ENCODE measurements at regions not wholly inside any gene's neighbourhood (a gene's known extent, or its start where the extent isn't known, plus 50 kb on each side); places are given as distances from the start of the nearest gene placed in this dataset.

GRCh38 chr2:81692566-81692965 is 1388.0 kb upstream of the LRRTM1 start:
- DNase-seq (ENCODE audit: low spot score), result no peak

- no peak for DNase-seq (ENCODE audit: low spot score)
These were observed 1371.1 kb upstream of the LRRTM1 start for GRCh38 chr2:81675641-81676040.

- DNase-seq (ENCODE audit: low spot score), result no peak
These were observed 1368.4 kb upstream of the LRRTM1 start for GRCh38 chr2:81672923-81673322.

GRCh38 chr2:81672516-81672915 is 1368.0 kb upstream of the LRRTM1 start:
- DNase-seq (ENCODE audit: low spot score), result no peak

GRCh38 chr2:81670885-81671284 is 1366.3 kb upstream of the LRRTM1 start:
- no peak for DNase-seq (ENCODE audit: low spot score)

GRCh38 chr2:81661081-81661480 is 1356.5 kb upstream of the LRRTM1 start:
- no peak for DNase-seq (ENCODE audit: low spot score)

- no peak for DNase-seq (ENCODE audit: low spot score)
These were observed 1353.7 kb upstream of the LRRTM1 start for GRCh38 chr2:81658227-81658626.

GRCh38 chr2:81650048-81650971 is 1345.8 kb upstream of the LRRTM1 start:
- no peak for DNase-seq (ENCODE audit: low spot score)

- DNase-seq (ENCODE audit: low spot score), result no peak
These were observed 1344.3 kb upstream of the LRRTM1 start for GRCh38 chr2:81648806-81649205.

- DNase-seq (ENCODE audit: low spot score), result no peak
These were observed 1343.8 kb upstream of the LRRTM1 start for GRCh38 chr2:81648370-81648769.

- no peak for DNase-seq (ENCODE audit: low spot score)
These were observed 1343.2 kb upstream of the LRRTM1 start for GRCh38 chr2:81647715-81648230.

- no peak for DNase-seq (ENCODE audit: low spot score)
These were observed 1341.3 kb upstream of the LRRTM1 start for GRCh38 chr2:81645745-81646301.

- no peak for DNase-seq (ENCODE audit: low spot score)
These were observed 1339.6 kb upstream of the LRRTM1 start for GRCh38 chr2:81644189-81644588.

GRCh38 chr2:81624825-81625224 is 1320.3 kb upstream of the LRRTM1 start:
- DNase-seq (ENCODE audit: low spot score), result no peak

- DNase-seq (ENCODE audit: low spot score), result no peak
These were observed 1295.5 kb upstream of the LRRTM1 start for GRCh38 chr2:81600088-81600487.

GRCh38 chr2:81598453-81598852 is 1293.9 kb upstream of the LRRTM1 start:
- DNase-seq (ENCODE audit: low spot score), result no peak

GRCh38 chr2:81589406-81589805 is 1284.9 kb upstream of the LRRTM1 start:
- DNase-seq (ENCODE audit: low spot score), result no peak

- no peak for DNase-seq (ENCODE audit: low spot score)
These were observed 1279.0 kb upstream of the LRRTM1 start for GRCh38 chr2:81583311-81584108.

- DNase-seq (ENCODE audit: low spot score), result no peak
These were observed 1272.2 kb upstream of the LRRTM1 start for GRCh38 chr2:81576713-81577112.

- no peak for DNase-seq (ENCODE audit: low spot score)
These were observed 1246.6 kb upstream of the LRRTM1 start for GRCh38 chr2:81551040-81551634.

GRCh38 chr2:81550277-81550676 is 1245.7 kb upstream of the LRRTM1 start:
- DNase-seq (ENCODE audit: low spot score), result no peak

- DNase-seq (ENCODE audit: low spot score), result no peak
These were observed 1245.1 kb upstream of the LRRTM1 start for GRCh38 chr2:81549646-81550045.
